Gastroesophageal sphincter (tissue), 4 donors: ENCODE measurements at regions not wholly inside any gene's neighbourhood (a gene's known extent, or its start where the extent isn't known, plus 50 kb on each side); places are given as distances from the start of the nearest gene placed in this dataset.
"Not testable (repeated sequence)": the region's sequence is repeated elsewhere in the genome, so short reads cannot be mapped to it uniquely, and the experiment has no call there.

ENCODE experiments used
- ATAC-seq: fragments of 150-250 bp; one replicate; pipeline ENCODE4 v1.9.1; 2016; ENCODE audit warnings: mild to moderate bottlenecking, moderate library complexity
- H3K27ac ChIP-seq, 4 donors: fragments of 200-600 bp; sonication (generic) in 3 of 4; 1 replicate in 3 of 4; 2 replicates in 1 of 4; pipeline ENCODE4 v1.5.1; 2016 to 2019
- H3K27me3 ChIP-seq: fragments of 200-600 bp; sonication (generic); one replicate; pipeline ENCODE4 v1.5.1; 2019
- H3K36me3 ChIP-seq, 2 donors: fragments of 200-600 bp; sonication (generic); one replicate each; pipeline ENCODE4 v1.5.1; 2019; ENCODE audit warnings: control low read depth in 1 of 2
- H3K4me1 ChIP-seq, 3 donors: fragments of 200-600 bp; sonication (generic); 1 replicate in 2 of 3; 2 replicates in 1 of 3; pipeline ENCODE4 v1.5.1; 2016 to 2019; ENCODE audit warnings: control low read depth in 2 of 3
- H3K4me3 ChIP-seq, 2 donors: fragments of 200-600 bp; sonication (generic); one replicate each; pipeline ENCODE4 v1.5.1; 2019; ENCODE audit warnings: mild to moderate bottlenecking in 1 of 2, moderate library complexity in 1 of 2
- H3K9me3 ChIP-seq, 3 donors: fragments of 200-600 bp; sonication (generic); one replicate each; pipeline ENCODE4 v1.5.1; 2017 to 2019; ENCODE audit warnings: control low read depth in 2 of 3
- EP300 ChIP-seq: sonication (generic); formaldehyde crosslinking; IDR thresholded peaks from one replicate; pipeline ENCODE4 v1.6.1; 2017; ENCODE audit warnings: antibody characterized with exemption, mild to moderate bottlenecking
- POLR2A ChIP-seq, 2 donors: fragments of 450-650 bp; IDR thresholded peaks; one replicate each; pipeline ENCODE4 v1.6.1; 2017; ENCODE audit warnings: antibody characterized with exemption in 2 of 2, mild to moderate bottlenecking in 2 of 2, moderate library complexity in 1 of 2
- POLR2AphosphoS5 ChIP-seq: sonication (generic); formaldehyde crosslinking; IDR thresholded peaks from one replicate; pipeline ENCODE4 v1.6.1; 2017; ENCODE audit warnings: antibody characterized with exemption
- WGBS, 2 donors: methylation state at CpG; one replicate each; pipeline ENCODE4 v1.1.5; 2018; ENCODE audit warnings: low coverage in 1 of 2; 5-methylcytosine and 5-hydroxymethylcytosine counted together
- TF ChIP-seq, protein P1 (sequence below), 4 experiments: fragments of 200-600 bp in 2 of 4; fragments of 450-650 bp in 2 of 4; sonication (generic) in 1 of 4; IDR thresholded peaks; one replicate each; pipeline ENCODE4 v1.5.1; 2017 to 2019; ENCODE audit warnings: antibody characterized with exemption in 4 of 4, mild to moderate bottlenecking in 2 of 4, moderate library complexity in 2 of 4

DNA sequence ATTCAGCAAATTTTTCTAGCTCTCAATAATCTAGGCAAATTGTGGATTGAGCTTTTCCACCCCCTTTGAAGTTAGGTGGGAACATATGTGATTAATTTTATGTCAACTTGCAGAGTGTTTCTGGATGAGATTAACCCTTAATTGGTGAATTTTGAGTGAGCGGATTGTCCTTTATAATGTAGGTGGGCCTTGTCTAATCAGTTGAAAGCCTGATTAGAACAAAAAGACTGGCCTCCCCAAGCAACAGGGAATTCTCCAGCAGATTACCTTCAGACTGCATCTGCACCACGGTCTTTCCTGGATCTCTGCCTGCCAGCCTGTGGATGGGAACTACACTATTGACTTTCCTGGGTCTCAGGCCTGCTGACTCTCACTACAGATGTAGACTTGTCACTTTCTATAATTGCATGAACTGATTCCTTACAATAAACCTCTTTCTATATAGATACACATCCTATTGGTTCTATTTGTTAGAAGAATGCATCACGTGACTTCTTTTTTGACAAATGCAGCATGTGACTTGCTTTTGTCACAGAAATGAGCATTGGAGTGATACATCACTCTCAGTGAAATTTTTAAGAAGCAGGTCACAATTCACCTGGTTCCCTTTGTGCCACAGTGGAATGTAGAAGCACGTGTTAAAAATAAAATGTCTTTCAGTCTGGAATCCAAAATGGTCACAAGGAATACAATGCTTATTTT, 1038.3 kb downstream of the CDH11 start:
- H3K36me3 ChIP-seq: no peaks in the 10 kb centered on the region
- 89 to 93% methylated on average over 3 of the region's 4 CpGs for WGBS, 2 donors
- no peaks in the 10 kb centered on the region for H3K27me3 ChIP-seq
- no peak overlapping the region for H3K4me3 ChIP-seq
- no peak for ATAC-seq
- H3K4me1 ChIP-seq: no peaks in the 10 kb centered on the region
- no peaks in the 10 kb centered on the region for H3K9me3 ChIP-seq
- TF ChIP-seq EP300: no peak
- no peak for TF ChIP-seq POLR2A (IDR thresholded peaks at IDR 0.05)
- TF ChIP-seq, protein P1, sequence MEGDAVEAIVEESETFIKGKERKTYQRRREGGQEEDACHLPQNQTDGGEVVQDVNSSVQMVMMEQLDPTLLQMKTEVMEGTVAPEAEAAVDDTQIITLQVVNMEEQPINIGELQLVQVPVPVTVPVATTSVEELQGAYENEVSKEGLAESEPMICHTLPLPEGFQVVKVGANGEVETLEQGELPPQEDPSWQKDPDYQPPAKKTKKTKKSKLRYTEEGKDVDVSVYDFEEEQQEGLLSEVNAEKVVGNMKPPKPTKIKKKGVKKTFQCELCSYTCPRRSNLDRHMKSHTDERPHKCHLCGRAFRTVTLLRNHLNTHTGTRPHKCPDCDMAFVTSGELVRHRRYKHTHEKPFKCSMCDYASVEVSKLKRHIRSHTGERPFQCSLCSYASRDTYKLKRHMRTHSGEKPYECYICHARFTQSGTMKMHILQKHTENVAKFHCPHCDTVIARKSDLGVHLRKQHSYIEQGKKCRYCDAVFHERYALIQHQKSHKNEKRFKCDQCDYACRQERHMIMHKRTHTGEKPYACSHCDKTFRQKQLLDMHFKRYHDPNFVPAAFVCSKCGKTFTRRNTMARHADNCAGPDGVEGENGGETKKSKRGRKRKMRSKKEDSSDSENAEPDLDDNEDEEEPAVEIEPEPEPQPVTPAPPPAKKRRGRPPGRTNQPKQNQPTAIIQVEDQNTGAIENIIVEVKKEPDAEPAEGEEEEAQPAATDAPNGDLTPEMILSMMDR (IDR thresholded peaks at IDR 0.05): no peak
- no peak for TF ChIP-seq POLR2AphosphoS5
- H3K27ac ChIP-seq: no peak overlapping the region

DNA sequence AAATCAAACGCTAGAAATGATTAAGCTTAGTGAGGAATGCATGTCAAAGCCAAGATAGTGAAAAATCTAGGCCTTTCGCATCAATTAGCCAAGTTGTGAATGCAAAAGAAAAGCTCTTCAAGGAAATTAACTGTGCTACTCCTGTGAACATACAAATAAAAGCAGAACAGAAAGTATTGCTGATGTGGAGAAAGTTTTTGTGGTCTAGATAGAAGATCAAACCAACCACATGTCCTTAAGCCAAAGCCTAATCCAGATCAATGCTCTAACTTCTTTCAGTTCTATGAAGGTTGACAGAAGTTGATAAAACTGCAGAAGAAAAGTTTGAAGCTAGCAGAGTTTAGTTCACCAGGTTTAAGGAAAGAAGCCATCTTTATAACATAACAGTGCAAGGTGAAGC, 1044.6 kb downstream of the CDH11 start:
- Histone ChIP-seq H3K36me3 (no peaks in the 10 kb centered on the region), H3K4me3 (no peak overlapping the region), H3K4me1 (no peaks in the 10 kb centered on the region), H3K9me3 (no peaks in the 10 kb centered on the region), H3K27me3 (no peaks in the 10 kb centered on the region), H3K27ac (no peak overlapping the region)
- TF ChIP-seq POLR2A (IDR thresholded peaks at IDR 0.05) (no peak), POLR2AphosphoS5 (no peak)
- TF ChIP-seq, protein P1 (IDR thresholded peaks at IDR 0.05): no peak
- WGBS, 2 donors: 68 to 92% methylated on average over 2 of the region's 2 CpGs
- ATAC-seq: no peak

DNA sequence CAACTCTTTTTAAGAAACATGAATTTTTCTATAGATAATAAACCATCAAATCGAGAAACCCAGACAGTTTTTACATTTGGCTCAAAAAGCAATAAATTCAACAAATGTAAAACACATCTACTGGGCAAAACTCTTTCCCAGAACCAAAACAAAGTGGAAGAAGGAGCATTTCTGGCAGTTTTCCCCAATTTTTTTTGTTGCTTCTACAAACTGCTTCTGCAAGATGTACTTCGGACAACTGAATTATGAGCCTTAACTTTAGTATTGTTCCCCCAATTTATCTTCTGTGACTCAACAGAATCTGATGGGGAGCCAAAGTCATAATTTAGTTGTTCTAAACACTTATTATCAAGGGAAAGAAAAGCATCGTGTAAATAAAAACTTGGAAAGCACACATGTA, 1047.2 kb downstream of the CDH11 start:
- no peaks in the 10 kb centered on the region for H3K4me1 ChIP-seq
- ATAC-seq: no peak
- WGBS, 2 donors: 31 to 33% methylated on average over 3 of the region's 3 CpGs
- no peaks in the 10 kb centered on the region for H3K27me3 ChIP-seq
- no peaks in the 10 kb centered on the region for H3K36me3 ChIP-seq
- no peak for TF ChIP-seq EP300
- TF ChIP-seq POLR2A (IDR thresholded peaks at IDR 0.05): no peak
- no peak for TF ChIP-seq POLR2AphosphoS5
- TF ChIP-seq, protein P1 (IDR thresholded peaks at IDR 0.05): no peak
- no peaks in the 10 kb centered on the region for H3K9me3 ChIP-seq
- no peak overlapping the region for H3K4me3 ChIP-seq
- no peak overlapping the region for H3K27ac ChIP-seq

DNA sequence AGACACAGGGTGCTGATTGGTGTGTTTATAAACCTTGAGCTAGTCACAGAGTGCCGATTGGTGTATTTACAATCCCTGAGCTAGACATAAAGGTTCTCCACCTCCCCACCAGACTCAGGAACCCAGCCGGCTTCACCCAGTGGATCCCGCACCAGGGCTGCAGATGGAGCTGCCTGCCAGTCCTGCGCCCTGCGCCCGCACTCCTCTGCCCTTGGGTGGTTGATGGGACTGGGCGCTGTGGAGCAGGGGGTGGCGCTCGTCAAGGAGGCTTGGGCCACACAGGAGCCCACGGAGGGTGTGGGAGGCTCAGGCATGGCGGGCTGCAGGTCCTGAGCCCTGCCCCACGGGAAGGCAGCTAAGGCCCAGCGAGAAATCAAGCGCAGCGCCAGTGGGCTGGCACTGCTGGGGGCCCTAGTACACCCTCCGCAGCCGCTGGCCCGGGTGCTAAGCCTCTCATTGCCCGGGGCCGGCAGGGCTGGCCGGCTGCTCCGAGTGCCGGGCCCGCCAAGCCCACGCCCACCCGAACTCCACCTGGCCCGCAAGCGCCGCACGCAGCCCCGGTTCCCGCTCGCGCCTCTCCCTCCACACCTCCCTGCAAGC, 1049.6 kb downstream of the CDH11 start:
- not testable (repeated sequence) for ATAC-seq, H3K9me3 ChIP-seq, H3K27ac ChIP-seq, H3K4me3 ChIP-seq, H3K4me1 ChIP-seq, H3K27me3 ChIP-seq, H3K36me3 ChIP-seq
- 100% methylated on average over 2 of the region's 34 CpGs; no CpG with 5 or more reads in 1 of the 2 donors for WGBS, 2 donors

DNA sequence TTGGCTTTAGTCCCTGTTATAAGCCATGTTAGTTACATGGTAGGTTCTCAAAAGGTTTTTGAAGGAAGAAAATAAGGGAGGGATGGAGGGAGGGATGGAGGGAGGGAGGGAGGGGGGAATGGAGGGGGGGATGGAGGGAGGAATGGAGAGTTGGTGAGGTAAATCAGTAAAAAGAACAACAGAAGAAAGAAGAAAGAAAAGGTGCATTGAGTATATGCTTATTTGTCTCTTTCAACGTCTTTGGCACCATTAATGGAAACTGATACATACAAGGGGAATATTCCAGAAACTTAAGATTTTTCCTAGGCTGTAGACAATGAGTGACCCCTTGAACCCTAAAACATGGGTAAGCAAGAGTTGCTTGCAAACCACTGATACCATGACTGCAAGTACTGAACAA, 1056.3 kb downstream of the CDH11 start:
- no peaks in the 10 kb centered on the region for H3K4me1 ChIP-seq
- ATAC-seq: no peak
- 88 to 90% methylated on average over 1 of the region's 1 CpG for WGBS, 2 donors
- H3K4me3 ChIP-seq: no peak overlapping the region
- no peak overlapping the region for H3K27ac ChIP-seq
- H3K9me3 ChIP-seq: no peaks in the 10 kb centered on the region
- TF ChIP-seq, protein P1 (IDR thresholded peaks at IDR 0.05): no peak
- TF ChIP-seq POLR2A (IDR thresholded peaks at IDR 0.05) (no peak), POLR2AphosphoS5 (no peak), EP300 (no peak)
- H3K36me3 ChIP-seq: no peaks in the 10 kb centered on the region
- no peaks in the 10 kb centered on the region for H3K27me3 ChIP-seq
